GM12873 (cell line): ENCODE measurements at regions not wholly inside any gene's neighbourhood (a gene's known extent, or its start where the extent isn't known, plus 50 kb on each side); places are given as distances from the start of the nearest gene placed in this dataset.

Experiments
- CTCF ChIP-seq: IDR thresholded peaks from 2 replicates; pipeline ENCODE4 v1.5.1; 2012; ENCODE audit warnings: low read depth, mild to moderate bottlenecking, moderate library complexity, low read length, control low read depth; ENCODE audit not compliant: insufficient read depth; ENCODE audit errors: missing control alignments

- TF ChIP-seq CTCF = no peak
These were observed 199.6 kb upstream of the MAF start for GRCh38 chr16:79800016-79800608.

- TF ChIP-seq CTCF = no peak
These were observed 198.0 kb upstream of the MAF start for GRCh38 chr16:79798416-79799053.

GRCh38 chr16:79797486-79797885, 196.9 kb upstream of the MAF start:
- no peak for TF ChIP-seq CTCF

GRCh38 chr16:79795556-79795955, 195.0 kb upstream of the MAF start:
- no peak for TF ChIP-seq CTCF

- no peak for TF ChIP-seq CTCF
These were observed 194.4 kb upstream of the MAF start for GRCh38 chr16:79794941-79795340.

GRCh38 chr16:79792664-79793351, 192.3 kb upstream of the MAF start:
- no peak for TF ChIP-seq CTCF

GRCh38 chr16:79792076-79792475, 191.5 kb upstream of the MAF start:
- no peak for TF ChIP-seq CTCF
